HUES64 (cell line): ENCODE measurements at regions not wholly inside any gene's neighbourhood (a gene's known extent, or its start where the extent isn't known, plus 50 kb on each side); places are given as distances from the start of the nearest gene placed in this dataset.
"Not testable (repeated sequence)": the region's sequence is repeated elsewhere in the genome, so short reads cannot be mapped to it uniquely, and the experiment has no call there.

Experiments
- H3K27ac ChIP-seq: 2 replicates; pipeline ENCODE4 v1.7.0; 2013; ENCODE audit warnings: low read depth, low read length, inconsistent platforms
- H3K27me3 ChIP-seq: 2 replicates; pipeline ENCODE4 v1.6.1; 2013; ENCODE audit warnings: mild to moderate bottlenecking, low read length; ENCODE audit not compliant: insufficient read depth
- H3K36me3 ChIP-seq: 2 replicates; pipeline ENCODE4 v1.6.1; 2013; ENCODE audit warnings: mild to moderate bottlenecking, low read length; ENCODE audit not compliant: insufficient read depth
- H3K4me1 ChIP-seq: 2 replicates; pipeline ENCODE4 v1.6.1; 2013; ENCODE audit warnings: mild to moderate bottlenecking, low read length, moderate library complexity; ENCODE audit not compliant: insufficient read depth
- H3K4me3 ChIP-seq: 2 replicates; pipeline ENCODE4 v1.5.1; 2013; ENCODE audit warnings: mild to moderate bottlenecking, low read length, moderate library complexity
- H3K9ac ChIP-seq: 2 replicates; pipeline ENCODE4 v1.6.1; 2013; ENCODE audit warnings: mild to moderate bottlenecking, low read depth, low read length
- H3K9me3 ChIP-seq: 2 replicates; pipeline ENCODE4 v1.6.1; 2013; ENCODE audit warnings: low read depth, low read length; ENCODE audit not compliant: insufficient read depth
- WGBS: fragments of 150-250, 120-280 bp; methylation state at CpG from one replicate; pipeline ENCODE4 v1.1.7; 2013; ENCODE audit warnings: missing lambda C conversion rate; 5-methylcytosine and 5-hydroxymethylcytosine counted together

- 84% methylated on average over 4 of the region's 4 CpGs for WGBS
- peaks cover 6% of the 10 kb centered on the region for H3K4me1 ChIP-seq
- H3K9me3 ChIP-seq, result no peaks in the 10 kb centered on the region
These were observed 146.0 kb upstream of the SERTAD2 start for GRCh38 chr2:64799592-64800252.

GRCh38 chr2:64803776-64804175, 150.1 kb upstream of the SERTAD2 start:
- WGBS, result 95% methylated on average over 1 of the region's 2 CpGs
- peaks cover 1% of the 10 kb centered on the region; the same call in 1 of the 2 replicates for H3K27me3 ChIP-seq
- H3K4me1 ChIP-seq, result no peaks in the 10 kb centered on the region
- no peak overlapping the region for H3K27ac ChIP-seq
- no peak overlapping the region for H3K4me3 ChIP-seq
- H3K9ac ChIP-seq, result no peak overlapping the region
- H3K36me3 ChIP-seq, result no peaks in the 10 kb centered on the region
- no peaks in the 10 kb centered on the region for H3K9me3 ChIP-seq

More at GRCh38 chr2:64799592-64800252, 146.0 kb upstream of the SERTAD2 start:
- H3K27me3 ChIP-seq, result peaks cover 3% of the 10 kb centered on the region; the same call in 1 of the 2 replicates
- H3K27ac ChIP-seq, result no peak overlapping the region
- H3K36me3 ChIP-seq, result no peaks in the 10 kb centered on the region
- no peak overlapping the region for H3K4me3 ChIP-seq
- no peak overlapping the region for H3K9ac ChIP-seq

GRCh38 chr2:64804651-64805050, 150.9 kb upstream of the SERTAD2 start:
- H3K9me3 ChIP-seq, result no peaks in the 10 kb centered on the region
- H3K27me3 ChIP-seq, result no peaks in the 10 kb centered on the region
- no peak overlapping the region for H3K9ac ChIP-seq
- H3K36me3 ChIP-seq, result no peaks in the 10 kb centered on the region
- H3K4me3 ChIP-seq, result no peak overlapping the region
- no peak overlapping the region for H3K27ac ChIP-seq
- H3K4me1 ChIP-seq, result no peaks in the 10 kb centered on the region
- 80% methylated on average over 3 of the region's 3 CpGs for WGBS

- H3K4me1 ChIP-seq, result no peaks in the 10 kb centered on the region
- H3K9me3 ChIP-seq, result no peaks in the 10 kb centered on the region
- no peak overlapping the region for H3K27ac ChIP-seq
- H3K27me3 ChIP-seq, result no peaks in the 10 kb centered on the region
- no peak overlapping the region for H3K4me3 ChIP-seq
- H3K9ac ChIP-seq, result no peak overlapping the region
- 87% methylated on average over 4 of the region's 4 CpGs for whole genome bisulfite sequencing
- no peaks in the 10 kb centered on the region for H3K36me3 ChIP-seq
These were observed 153.7 kb upstream of the SERTAD2 start for GRCh38 chr2:64807417-64807816.

- WGBS, result 96% methylated on average over 2 of the region's 2 CpGs
- Histone ChIP-seq H3K36me3 (no peaks in the 10 kb centered on the region), H3K27me3 (no peaks in the 10 kb centered on the region), H3K4me3 (no peak overlapping the region), H3K9ac (no peak overlapping the region), H3K9me3 (no peaks in the 10 kb centered on the region), H3K4me1 (no peaks in the 10 kb centered on the region), H3K27ac (no peak overlapping the region)
These were observed 154.4 kb upstream of the SERTAD2 start for GRCh38 chr2:64808092-64808491.

- Histone ChIP-seq H3K4me3 (no peak overlapping the region), H3K4me1 (no peaks in the 10 kb centered on the region), H3K27ac (no peak overlapping the region), H3K9me3 (no peaks in the 10 kb centered on the region), H3K36me3 (no peaks in the 10 kb centered on the region), H3K9ac (no peak overlapping the region), H3K27me3 (no peaks in the 10 kb centered on the region)
- WGBS, result 72% methylated on average over 2 of the region's 2 CpGs
These were observed 155.0 kb upstream of the SERTAD2 start for GRCh38 chr2:64808754-64809153.

GRCh38 chr2:64809216-64809615, 155.5 kb upstream of the SERTAD2 start:
- no peak overlapping the region for H3K9ac ChIP-seq
- H3K36me3 ChIP-seq, result no peaks in the 10 kb centered on the region
- H3K27ac ChIP-seq, result no peak overlapping the region
- no peaks in the 10 kb centered on the region for H3K9me3 ChIP-seq
- no peak overlapping the region for H3K4me3 ChIP-seq
- H3K4me1 ChIP-seq, result no peaks in the 10 kb centered on the region
- no peaks in the 10 kb centered on the region for H3K27me3 ChIP-seq
- WGBS, result 96% methylated on average over 1 of the region's 1 CpG

GRCh38 chr2:64812285-64812684, 158.6 kb upstream of the SERTAD2 start:
- 85% methylated on average over 4 of the region's 4 CpGs for WGBS
- H3K36me3 ChIP-seq, result no peaks in the 10 kb centered on the region
- no peak overlapping the region for H3K9ac ChIP-seq
- H3K9me3 ChIP-seq, result no peaks in the 10 kb centered on the region
- H3K27ac ChIP-seq, result no peak overlapping the region
- H3K4me1 ChIP-seq, result no peaks in the 10 kb centered on the region
- no peak overlapping the region for H3K4me3 ChIP-seq
- no peaks in the 10 kb centered on the region for H3K27me3 ChIP-seq

GRCh38 chr2:64814007-64814406, 160.3 kb upstream of the SERTAD2 start:
- H3K4me3 ChIP-seq, result no peak overlapping the region
- no peaks in the 10 kb centered on the region for H3K4me1 ChIP-seq
- no peak overlapping the region for H3K9ac ChIP-seq
- no peaks in the 10 kb centered on the region for H3K36me3 ChIP-seq
- WGBS, result 94% methylated on average over 5 of the region's 5 CpGs
- H3K9me3 ChIP-seq, result no peaks in the 10 kb centered on the region
- no peaks in the 10 kb centered on the region for H3K27me3 ChIP-seq
- H3K27ac ChIP-seq, result no peak overlapping the region

- not testable (repeated sequence) for H3K9ac ChIP-seq
These were observed 162.8 kb upstream of the SERTAD2 start for GRCh38 chr2:64816526-64816925.

GRCh38 chr2:64817453-64817852, 163.7 kb upstream of the SERTAD2 start:
- H3K27ac ChIP-seq, result no peak overlapping the region
- WGBS, result 98% methylated on average over 4 of the region's 4 CpGs
- no peaks in the 10 kb centered on the region for H3K27me3 ChIP-seq
- no peaks in the 10 kb centered on the region for H3K36me3 ChIP-seq
- no peak overlapping the region for H3K9ac ChIP-seq
- no peaks in the 10 kb centered on the region for H3K4me1 ChIP-seq
- no peaks in the 10 kb centered on the region for H3K9me3 ChIP-seq
- no peak overlapping the region for H3K4me3 ChIP-seq

More at GRCh38 chr2:64816526-64816925, 162.8 kb upstream of the SERTAD2 start:
- H3K4me1 ChIP-seq, H3K27ac ChIP-seq, H3K36me3 ChIP-seq, H3K9me3 ChIP-seq, H3K4me3 ChIP-seq, H3K27me3 ChIP-seq: not testable (repeated sequence)
- WGBS, result 91% methylated on average over 6 of the region's 8 CpGs

- H3K4me3 ChIP-seq, result no peak overlapping the region
- H3K36me3 ChIP-seq, result no peaks in the 10 kb centered on the region
- H3K4me1 ChIP-seq, result no peaks in the 10 kb centered on the region
- H3K27ac ChIP-seq, result no peak overlapping the region
- H3K27me3 ChIP-seq, result no peaks in the 10 kb centered on the region
- H3K9ac ChIP-seq, result no peak overlapping the region
- WGBS, result 45% methylated on average over 4 of the region's 4 CpGs
- H3K9me3 ChIP-seq, result no peaks in the 10 kb centered on the region
These were observed 164.9 kb upstream of the SERTAD2 start for GRCh38 chr2:64818664-64819060.
